GM19467 (cell line): ENCODE measurements at regions not wholly inside any gene's neighbourhood (a gene's known extent, or its start where the extent isn't known, plus 50 kb on each side); places are given as distances from the start of the nearest gene placed in this dataset.

Source experiments
- ATAC-seq: cut with Tn5 transposase; IDR thresholded peaks from one replicate; pipeline ENCODE4 v1.9.1; 2021; ENCODE audit warnings: mild to moderate bottlenecking, moderate library complexity; ENCODE audit not compliant: unreplicated experiment

DNA sequence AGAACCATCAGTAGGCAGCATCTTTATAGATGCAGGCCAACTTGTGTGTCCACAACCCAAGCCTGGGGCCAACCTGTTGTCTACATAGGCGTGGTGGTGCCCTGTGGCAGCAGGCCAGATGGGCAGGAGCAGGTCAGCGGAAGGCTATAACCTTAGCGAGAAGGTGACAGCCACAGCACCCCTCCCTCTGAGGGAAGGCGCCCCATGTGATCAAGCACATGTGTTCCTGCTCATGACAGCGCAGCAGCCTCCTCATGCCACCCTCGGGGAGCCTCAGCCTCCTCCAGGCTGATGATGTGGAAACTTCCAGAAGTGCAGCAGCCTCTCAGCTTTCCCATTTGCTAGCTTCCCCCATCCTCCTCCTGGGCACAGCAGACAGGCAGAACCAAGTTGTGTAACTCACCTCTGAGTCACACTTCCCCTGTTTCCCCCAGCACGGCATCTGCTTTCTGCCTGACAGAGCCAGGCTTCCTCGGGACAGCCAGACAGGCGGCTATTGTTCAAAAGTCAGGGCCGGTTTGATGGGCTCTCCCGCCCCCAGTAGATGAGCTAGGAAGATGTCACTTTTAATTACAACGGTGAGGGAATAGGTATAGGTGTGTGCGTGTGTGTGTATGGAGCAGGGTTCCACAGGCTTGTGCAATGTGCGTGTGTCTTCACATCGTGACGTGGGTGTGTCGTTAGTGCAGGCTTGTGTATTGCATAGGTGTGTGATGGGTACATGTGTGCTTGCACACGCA lies 312.0 kb upstream of the ZMIZ1 start:
- ATAC-seq: no peak

GRCh38 chr10:78757344-78757925 lies 311.3 kb upstream of the ZMIZ1 start:
- ATAC-seq: no peak

- no peak for ATAC-seq
Observed at GRCh38 chr10:78758176-78758575, 310.6 kb upstream of the ZMIZ1 start.

GRCh38 chr10:78759456-78760120 lies 309.2 kb upstream of the ZMIZ1 start:
- no peak for ATAC-seq

- no peak for ATAC-seq
Observed at GRCh38 chr10:78760463-78761310, 308.1 kb upstream of the ZMIZ1 start.

DNA sequence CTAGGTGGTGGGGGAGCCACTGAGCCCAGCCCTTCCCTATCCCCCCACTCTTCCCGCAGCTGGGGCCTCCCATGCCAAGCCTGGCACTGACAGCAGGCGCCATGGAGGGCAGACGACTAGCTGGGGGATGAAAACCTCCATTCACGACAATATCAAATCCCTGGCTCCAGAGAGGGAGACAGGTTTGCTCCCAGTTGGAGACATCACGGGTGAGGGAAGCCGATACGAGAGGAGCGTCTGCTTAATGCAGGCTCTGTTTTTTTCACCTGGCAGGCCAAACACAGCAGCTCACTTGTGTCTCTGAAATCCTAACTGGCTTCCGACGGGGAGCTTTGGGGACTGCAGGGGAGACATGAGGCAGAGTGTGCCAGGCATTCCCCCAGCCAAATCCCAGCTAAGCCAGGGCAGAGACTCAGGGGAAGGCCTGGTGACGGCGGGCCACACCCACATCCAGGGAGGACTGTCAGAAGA lies 307.4 kb upstream of the ZMIZ1 start:
- ATAC-seq: no peak

DNA sequence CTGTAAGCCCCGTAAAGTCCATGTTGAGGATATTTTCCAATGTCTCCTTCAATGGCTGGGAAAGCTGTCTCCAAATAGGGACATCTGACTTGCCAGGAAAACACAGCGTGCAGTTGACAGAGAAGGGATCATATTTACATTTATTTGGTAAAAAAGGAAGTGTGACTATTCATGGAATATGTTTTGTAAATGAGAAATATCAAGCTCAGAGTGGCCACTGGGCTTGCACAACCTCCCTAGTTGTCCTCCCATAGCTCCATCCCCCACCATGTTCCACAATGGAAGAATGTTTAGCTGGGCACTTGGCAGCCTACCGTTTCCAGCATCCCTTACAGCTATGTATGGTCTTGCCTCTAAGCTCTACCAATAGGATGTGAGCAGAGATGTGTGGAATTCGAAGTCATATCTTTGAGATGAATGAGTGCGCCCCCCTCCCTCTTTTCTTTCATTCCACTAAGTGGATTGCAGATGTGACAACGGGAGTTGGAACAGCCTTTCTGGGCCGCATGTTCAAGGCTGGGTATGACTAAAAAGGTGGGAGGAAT lies 306.6 kb upstream of the ZMIZ1 start:
- ATAC-seq: no peak

GRCh38 chr10:78763234-78763633 lies 305.5 kb upstream of the ZMIZ1 start:
- no peak for ATAC-seq

DNA sequence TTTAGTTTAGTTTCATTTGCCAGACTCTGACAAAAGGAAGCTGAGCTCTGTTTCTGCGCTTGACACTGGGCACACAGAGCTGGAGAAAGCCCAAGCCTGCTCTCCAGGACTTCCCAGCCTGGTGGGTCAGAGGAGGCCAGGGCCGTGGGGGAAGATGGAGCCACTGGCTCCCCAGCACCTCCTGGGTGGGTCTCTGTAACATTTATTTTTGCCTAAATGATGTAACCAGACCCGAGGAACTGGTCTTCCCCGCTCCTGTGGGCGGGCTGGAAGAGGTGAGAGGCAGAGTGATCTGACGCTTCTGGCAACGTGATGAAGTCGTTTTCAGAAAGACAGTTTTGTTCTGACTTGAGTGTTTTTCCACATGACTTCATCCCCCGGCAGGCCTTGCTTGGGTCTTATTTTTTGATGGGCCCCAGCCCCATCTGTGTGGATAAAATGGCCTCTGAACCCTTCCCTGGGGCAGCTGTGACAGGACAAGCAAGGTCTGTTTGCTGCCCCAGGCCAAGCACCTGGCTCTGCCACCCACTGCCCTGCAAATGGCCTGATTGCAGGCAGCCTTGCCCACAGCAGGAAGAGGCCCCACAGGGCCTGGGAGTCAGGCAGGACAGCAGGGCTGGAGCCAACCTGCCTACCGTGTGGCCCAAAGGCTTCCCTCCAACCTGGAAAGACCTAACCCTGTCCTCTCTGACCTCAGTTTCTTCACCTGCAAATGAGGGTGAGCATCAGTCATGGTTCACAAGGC lies 304.9 kb upstream of the ZMIZ1 start:
- no peak for ATAC-seq

DNA sequence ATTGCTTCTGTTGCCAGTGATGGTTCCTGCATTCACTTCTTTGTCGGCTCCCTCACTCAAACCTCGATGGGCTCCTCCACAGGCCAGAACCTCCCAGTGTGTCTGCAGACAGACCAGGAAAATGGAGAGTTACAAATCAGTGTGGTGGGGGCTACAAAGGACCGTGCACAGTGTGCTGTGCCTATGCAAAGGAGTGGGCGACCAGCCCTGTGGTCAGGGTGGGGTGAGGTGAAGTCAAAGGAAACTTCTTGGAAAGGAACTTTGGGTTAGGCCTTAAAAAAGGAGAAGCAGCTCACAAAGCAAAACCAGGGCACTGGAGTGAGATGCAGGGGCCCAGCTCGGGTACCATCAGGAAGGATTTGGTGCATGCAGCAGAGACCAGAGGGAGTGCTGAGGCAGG lies 304.3 kb upstream of the ZMIZ1 start:
- ATAC-seq: no peak

- no peak for ATAC-seq
Observed at GRCh38 chr10:78764846-78765430, 303.8 kb upstream of the ZMIZ1 start.

- no peak for ATAC-seq
Observed at GRCh38 chr10:78765726-78766335, 302.9 kb upstream of the ZMIZ1 start.

GRCh38 chr10:78766603-78767002 lies 302.2 kb upstream of the ZMIZ1 start:
- no peak for ATAC-seq

DNA sequence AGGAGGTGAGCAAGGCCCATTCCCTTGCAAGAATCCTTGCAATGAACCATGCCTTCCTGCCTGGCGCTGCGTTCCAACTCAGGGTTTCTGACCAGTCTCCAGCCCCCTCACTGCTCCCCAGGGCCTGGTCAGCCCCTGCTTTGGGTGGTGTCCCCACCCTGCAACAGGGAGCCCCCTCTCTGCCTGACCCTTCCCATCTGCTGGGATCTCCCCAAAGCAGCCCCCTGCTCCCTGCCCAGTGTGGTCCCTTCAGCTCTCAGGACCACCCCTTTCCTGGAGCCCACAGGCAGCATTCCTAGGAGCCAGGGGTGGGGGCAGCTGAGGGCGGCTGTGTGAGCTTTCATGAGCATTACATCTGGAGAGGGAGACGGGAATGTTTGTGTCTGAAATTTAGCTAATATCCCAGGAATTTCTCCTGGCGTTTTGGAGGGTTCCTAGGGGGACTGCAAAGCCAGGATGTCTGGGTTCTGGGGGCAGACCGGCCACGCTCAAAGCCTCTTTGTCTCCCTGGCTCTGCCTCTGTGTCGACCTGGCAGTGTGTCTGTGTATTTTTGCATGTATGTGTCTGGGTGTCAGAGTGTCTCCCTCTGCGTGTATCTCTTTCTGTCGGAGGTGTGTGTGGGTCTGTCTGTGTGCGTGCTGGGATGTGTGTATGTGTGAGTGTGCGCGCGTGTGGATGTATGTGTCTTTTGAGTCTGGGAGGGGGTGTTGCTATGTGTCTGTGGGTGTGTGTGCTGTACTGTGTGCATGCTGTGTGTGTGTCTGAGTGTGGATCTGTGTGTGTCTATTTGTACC lies 300.5 kb upstream of the ZMIZ1 start:
- no peak for ATAC-seq

GRCh38 chr10:78768876-78769275 lies 299.9 kb upstream of the ZMIZ1 start:
- ATAC-seq: no peak

- no peak for ATAC-seq
Observed at GRCh38 chr10:78769526-78769925, 299.2 kb upstream of the ZMIZ1 start.

DNA sequence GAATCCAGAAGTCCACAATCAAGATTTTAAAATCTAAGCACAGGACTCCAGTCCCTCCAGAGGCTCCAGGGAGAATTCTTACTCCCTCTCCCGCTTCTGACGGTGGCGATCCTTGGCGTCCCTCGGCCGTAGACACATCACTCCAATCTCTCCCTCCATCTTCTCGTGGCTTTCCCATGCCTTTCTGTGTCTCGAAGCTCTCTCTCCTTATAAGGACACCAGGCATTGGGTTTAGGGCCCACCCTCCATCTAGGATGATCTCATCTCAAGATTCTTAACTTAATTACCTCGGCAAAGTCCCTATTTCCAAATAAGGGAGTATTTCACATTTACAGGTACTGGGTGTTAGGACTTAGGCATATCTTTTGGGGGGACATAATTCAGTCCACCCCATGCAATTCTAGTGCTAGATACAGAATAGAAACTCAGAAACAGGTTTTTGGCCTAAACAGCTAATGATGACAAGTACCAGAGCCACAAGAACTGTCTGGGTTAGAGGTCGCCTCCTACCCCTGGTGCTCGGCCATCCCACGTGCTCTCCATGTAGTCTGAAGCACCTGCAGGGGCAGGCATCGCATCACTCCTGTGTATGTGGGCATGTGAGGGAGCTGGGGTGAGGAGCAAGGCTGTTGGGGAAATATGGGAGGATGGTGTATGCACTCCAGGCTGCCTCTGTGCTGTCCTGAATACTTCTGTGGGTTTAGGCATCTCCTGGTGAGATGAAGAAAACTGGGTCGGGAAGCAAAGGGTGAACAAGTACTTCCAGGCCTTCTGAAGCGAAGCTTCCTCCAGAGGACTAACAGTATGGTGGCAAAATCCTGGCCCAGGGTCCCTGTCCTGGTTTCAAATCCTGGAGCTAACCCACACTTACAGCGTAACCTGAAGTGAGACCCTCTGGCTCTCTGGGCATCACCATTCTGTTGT lies 298.3 kb upstream of the ZMIZ1 start:
- ATAC-seq: no peak

- no peak for ATAC-seq
Observed at GRCh38 chr10:78771260-78771659, 297.5 kb upstream of the ZMIZ1 start.
